H1 (cell line): ENCODE measurements at regions not wholly inside any gene's neighbourhood (a gene's known extent, or its start where the extent isn't known, plus 50 kb on each side); places are given as distances from the start of the nearest gene placed in this dataset.

Experiments
- CTCF ChIA-PET: fragments of 300-600 bp; sonication (Branson Sonifier 250); formaldehyde crosslinking; loops from one replicate; lab custom pipeline; 2021; ENCODE audit not compliant: partially characterized antibody; lab: Charles Lee
- POLR2A ChIA-PET: fragments of 300-600 bp; sonication (Branson Sonifier 250); formaldehyde crosslinking; loops from one replicate; lab custom pipeline; 2021; ENCODE audit warnings: inconsistent platforms; ENCODE audit not compliant: partially characterized antibody; lab: Charles Lee
- DNase-seq, 2 experiments: peaks; one replicate each; pipeline versions ENCODE4 v3.0.0 to v3.0.0-alpha.2; 2010 to 2022; ENCODE audit warnings: low spot score in 2 of 2, low read depth in 1 of 2, mixed read lengths in 1 of 2
- FAIRE-seq: peaks from 2 replicates; lab custom pipeline; 2011; peaks lifted over from hg19 to GRCh38; lab: Jason Lieb, UNC
- H2AFZ ChIP-seq: 2 replicates; pipeline ENCODE4 v1.8.1; 2012; ENCODE audit warnings: low read length, inconsistent platforms
- H2AK5ac ChIP-seq: 2 replicates; pipeline ENCODE4 v1.6.1; 2013; ENCODE audit warnings: low read depth, low read length
- H2BK120ac ChIP-seq: replicated peaks from 2 replicates; pipeline ENCODE3; 2013; ENCODE audit warnings: low read depth, low read length, inconsistent platforms
- H2BK12ac ChIP-seq: 2 replicates; pipeline ENCODE4 v1.6.1; 2013; ENCODE audit warnings: low read depth, low read length
- H2BK15ac ChIP-seq: 2 replicates; pipeline ENCODE4 v1.6.1; 2013; ENCODE audit warnings: low read length
- H2BK20ac ChIP-seq: 2 replicates; pipeline ENCODE4 v1.6.1; 2013; ENCODE audit warnings: low read length
- H2BK5ac ChIP-seq: 2 replicates; pipeline ENCODE4 v1.6.1; 2013; ENCODE audit warnings: low read depth, low read length
- H3K14ac ChIP-seq: 2 replicates; pipeline ENCODE4 v1.6.1; 2013; ENCODE audit warnings: inconsistent platforms; ENCODE audit not compliant: insufficient read length
- H3K18ac ChIP-seq: 2 replicates; pipeline ENCODE4 v1.6.1; 2013; ENCODE audit warnings: low read length; ENCODE audit errors: extremely low read depth
- H3K23ac ChIP-seq: 2 replicates; pipeline ENCODE4 v1.6.1; 2013; ENCODE audit warnings: inconsistent platforms; ENCODE audit not compliant: insufficient read length
- H3K23me2 ChIP-seq: 2 replicates; pipeline ENCODE4 v1.6.1; 2013; ENCODE audit warnings: low read depth, low read length
- H3K27ac ChIP-seq: 2 replicates; pipeline ENCODE4 v1.6.1; 2011; ENCODE audit warnings: low read depth, low read length, inconsistent platforms
- H3K27me3 ChIP-seq, 4 experiments: replicated peaks in 1 of 4; 1 replicate in 1 of 4; 2 replicates in 3 of 4; pipeline versions ENCODE4 v1.6.1 to v1.8.1; 2011 to 2013; ENCODE audit warnings: low read length in 3 of 4, mild to moderate bottlenecking in 3 of 4, inconsistent platforms in 2 of 4, mixed read lengths in 2 of 4, moderate library complexity in 1 of 4; ENCODE audit not compliant: control insufficient read depth in 3 of 4, insufficient read depth in 3 of 4; ENCODE audit errors: extremely low read depth in 1 of 4
- H3K36me3 ChIP-seq, 4 experiments: 2 replicates each; pipeline versions ENCODE4 v1.6.1 to v1.8.1; 2011 to 2013; ENCODE audit warnings: mild to moderate bottlenecking in 4 of 4, low read length in 3 of 4, moderate library complexity in 2 of 4, control low read depth in 1 of 4, inconsistent platforms in 1 of 4; ENCODE audit not compliant: insufficient read depth in 4 of 4, control insufficient read depth in 2 of 4
- H3K4ac ChIP-seq: replicated peaks from 2 replicates; pipeline ENCODE3; 2013; ENCODE audit warnings: low read length, low read depth, mixed read lengths, inconsistent platforms; ENCODE audit not compliant: insufficient read length
- H3K4me1 ChIP-seq, 4 experiments: replicated peaks in 1 of 4; 1 replicate in 1 of 4; 2 replicates in 3 of 4; pipeline versions ENCODE4 v1.6.1 to v1.8.1; 2011 to 2013; ENCODE audit warnings: low read length in 3 of 4, inconsistent platforms in 2 of 4, mixed read lengths in 1 of 4; ENCODE audit not compliant: insufficient read depth in 4 of 4, control insufficient read depth in 3 of 4
- H3K4me2 ChIP-seq, 2 experiments: 2 replicates each; pipeline versions ENCODE4 v1.6.1 to v1.8.1; 2011 to 2013; ENCODE audit warnings: low read depth in 2 of 2, low read length in 2 of 2, control low read depth in 1 of 2, inconsistent platforms in 1 of 2, mild to moderate bottlenecking in 1 of 2; ENCODE audit not compliant: insufficient read depth in 1 of 2
- H3K4me3 ChIP-seq, 4 experiments: fragments of 200-600, 300-600 bp in 1 of 4; sonication (generic), shearing (Covaris generic), sonication (Bioruptor Twin) in 1 of 4; 2 replicates each; pipeline versions ENCODE4 v1.5.1 to v1.8.1; 2011 to 2016; ENCODE audit warnings: low read length in 4 of 4, low read depth in 3 of 4, control low read depth in 2 of 4, inconsistent platforms in 2 of 4, mild to moderate bottlenecking in 2 of 4, mixed read lengths in 1 of 4, moderate library complexity in 1 of 4; ENCODE audit not compliant: insufficient read depth in 2 of 4; ENCODE audit errors: extremely low read depth in 1 of 4
- H3K56ac ChIP-seq: replicated peaks from 2 replicates; pipeline ENCODE3; 2013; ENCODE audit warnings: low read depth, mild to moderate bottlenecking, mixed read lengths, low read length, inconsistent platforms; ENCODE audit not compliant: insufficient read length
- H3K79me1 ChIP-seq: 2 replicates; pipeline ENCODE4 v1.6.1; 2013; ENCODE audit warnings: low read depth, low read length, control low read depth
- H3K79me2 ChIP-seq, 2 experiments: 2 replicates each; pipeline versions ENCODE4 v1.6.1 to v1.8.1; 2012 to 2013; ENCODE audit warnings: low read length in 2 of 2, mild to moderate bottlenecking in 2 of 2, inconsistent platforms in 1 of 2; ENCODE audit not compliant: insufficient read depth in 2 of 2, control insufficient read depth in 1 of 2
- H3K9ac ChIP-seq, 4 experiments: replicated peaks in 1 of 4; 1 replicate in 1 of 4; 2 replicates in 3 of 4; pipeline versions ENCODE4 v1.6.1 to v1.8.1; 2011 to 2013; ENCODE audit warnings: low read depth in 3 of 4, low read length in 3 of 4, control low read depth in 2 of 4, mild to moderate bottlenecking in 2 of 4, moderate library complexity in 2 of 4, inconsistent platforms in 1 of 4; ENCODE audit errors: extremely low read depth in 1 of 4
- H3K9me3 ChIP-seq, 2 experiments: 2 replicates each; pipeline versions ENCODE4 v1.6.1 to v1.8.1; 2012 to 2013; ENCODE audit warnings: mild to moderate bottlenecking in 2 of 2, moderate library complexity in 2 of 2, control low read depth in 1 of 2, inconsistent platforms in 1 of 2, low read depth in 1 of 2, low read length in 1 of 2, mixed read lengths in 1 of 2; ENCODE audit not compliant: insufficient read depth in 2 of 2
- H4K20me1 ChIP-seq, 2 experiments: replicated peaks in 1 of 2; 2 replicates each; pipeline versions ENCODE3 to v1.8.1; 2011 to 2013; ENCODE audit warnings: inconsistent platforms in 2 of 2, low read length in 2 of 2, mild to moderate bottlenecking in 1 of 2; ENCODE audit not compliant: insufficient read depth in 2 of 2, control insufficient read depth in 1 of 2
- H4K5ac ChIP-seq: 2 replicates; pipeline ENCODE4 v1.6.1; 2013; ENCODE audit warnings: low read length, low read depth, mixed read lengths, inconsistent platforms; ENCODE audit not compliant: insufficient read length
- H4K8ac ChIP-seq: 2 replicates; pipeline ENCODE4 v1.8.0; 2013; ENCODE audit warnings: mild to moderate bottlenecking, moderate library complexity, low read length, inconsistent platforms; ENCODE audit not compliant: insufficient read depth; ENCODE audit errors: extremely low read depth
- H4K91ac ChIP-seq: replicated peaks from 2 replicates; pipeline ENCODE3; 2013; ENCODE audit warnings: low read length, mixed read lengths, inconsistent platforms; ENCODE audit not compliant: insufficient read length
- EZH2 ChIP-seq: fragments of 200-600 bp; sonication (generic); IDR thresholded peaks from 2 replicates; pipeline ENCODE4 v1.7.1; 2012; ENCODE audit warnings: low read depth, mild to moderate bottlenecking, moderate library complexity, low read length, inconsistent platforms; ENCODE audit not compliant: severe bottlenecking
- RAD21 ChIP-seq, 2 experiments: IDR thresholded peaks in 1 of 2; conservative IDR thresholded peaks in 1 of 2; 2 replicates each; pipeline ENCODE4 v1.6.1; 2011; ENCODE audit warnings: low read depth in 2 of 2, low read length in 2 of 2, improper control_type of control experiment in 1 of 2, inconsistent platforms in 1 of 2, mild to moderate bottlenecking in 1 of 2, moderate library complexity in 1 of 2
- RNF2 ChIP-seq: fragments of 200-900, 300-1000 bp; sonication (generic); IDR thresholded peaks from 2 replicates; pipeline ENCODE4 v1.7.1; 2016; ENCODE audit warnings: borderline replicate concordance, low read depth, mild to moderate bottlenecking, antibody characterized with exemption, low read length; ENCODE audit not compliant: poor library complexity, severe bottlenecking; ENCODE audit errors: missing control alignments
- SAP30 ChIP-seq: fragments of 300-600 bp; sonication (generic); IDR thresholded peaks from 2 replicates; pipeline ENCODE4 v1.7.1; 2012; ENCODE audit warnings: low read length, moderate library complexity, mild to moderate bottlenecking, inconsistent platforms; ENCODE audit not compliant: insufficient read depth, insufficient replicate concordance
- TAF7 ChIP-seq: optimal IDR thresholded peaks from 2 replicates; pipeline ENCODE3; 2011; ENCODE audit warnings: low read depth, mild to moderate bottlenecking, inconsistent platforms, low read length, moderate library complexity, borderline replicate concordance
- WGBS, 2 experiments: shearing (Covaris generic) in 1 of 2; methylation state at CpG; one replicate each; pipeline versions ENCODE4 v1.1.6 to v1.1.7; 2013 to 2015; ENCODE audit warnings: low lambda C conversion rate in 2 of 2, mixed read lengths in 2 of 2, inconsistent platforms in 1 of 2, low coverage in 1 of 2, missing lambda C conversion rate in 1 of 2; ENCODE audit not compliant: insufficient replicate concordance in 2 of 2, insufficient coverage in 1 of 2, insufficient read length in 1 of 2; ENCODE audit errors: extremely low coverage in 1 of 2, missing lambda C conversion rate in 1 of 2; 5-methylcytosine and 5-hydroxymethylcytosine counted together

DNA sequence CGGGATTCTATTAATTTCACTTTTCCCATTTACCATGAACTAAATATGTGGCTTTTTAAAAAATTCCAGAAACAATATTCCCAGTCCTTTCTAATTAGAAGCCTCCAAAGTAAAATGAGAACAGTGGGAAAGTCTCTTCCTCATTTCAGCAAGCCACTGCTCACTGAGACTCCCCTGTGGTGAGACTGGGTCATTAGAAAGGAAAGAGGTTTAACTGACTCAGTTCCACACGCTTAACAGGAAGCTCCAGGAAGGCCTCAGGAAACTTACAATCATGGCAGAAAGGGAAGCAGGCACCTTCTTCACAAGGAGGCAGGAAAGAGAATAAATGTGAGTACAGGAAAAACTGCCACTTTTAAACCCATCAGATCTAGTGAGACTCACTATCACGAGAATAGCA, 258.9 kb upstream of the CHAC2 start:
- Histone ChIP-seq H2AFZ (no peak overlapping the region), H3K79me1 (no peaks in the 10 kb centered on the region), H3K4me3 (no peak overlapping the region), H4K20me1 (no peaks in the 10 kb centered on the region), H2BK20ac (no peak overlapping the region), H3K27ac (no peak overlapping the region), H3K4ac (no peak overlapping the region), H3K23me2 (no peaks in the 10 kb centered on the region), H4K8ac (no peak overlapping the region), H3K4me2 (no peak overlapping the region), H2BK5ac (no peak overlapping the region), H3K4me1 (peaks cover 0 to 9% (median 4%) of the 10 kb centered on the region in 4 experiments; a peak in 2 of 7 replicates), H3K27me3 (peaks cover 0 to 1% (median 0%) of the 10 kb centered on the region in 4 experiments; a peak in 1 of 7 replicates), H3K36me3 (no peaks in the 10 kb centered on the region), H3K23ac (no peak overlapping the region), H2BK15ac (no peak overlapping the region), H2BK12ac (no peak overlapping the region), H3K18ac (no peak overlapping the region), H2BK120ac (no peak overlapping the region), H4K91ac (no peak overlapping the region), H3K56ac (no peak overlapping the region), H3K9ac (no peak overlapping the region), H3K9me3 (peaks cover 0 to 4% of the 10 kb centered on the region in 2 experiments; a peak in 1 of 4 replicates), H3K79me2 (no peaks in the 10 kb centered on the region), H3K14ac (no peak overlapping the region), H4K5ac (no peak overlapping the region), H2AK5ac (no peak overlapping the region)
- CTCF ChIA-PET = interaction anchor here (0.8 to 1.3 kb wide), 2 partner anchors 9 to 47 kb away, joined by 3 to 4 read pairs; no protein-coding TSS in a partner anchor
- WGBS, 2 experiments = 89% methylated on average over 3 of the region's 3 CpGs; no CpG with 5 or more reads in 1 of the 2 experiments
- POLR2A ChIA-PET = no interaction called here
- FAIRE-seq (no peak), DNase-seq (no peak)
- TF ChIP-seq SAP30 (no peak), EZH2 (no peak), TAF7 (no peak), RAD21 (IDR thresholded peaks at IDR 0.05 in 1 of 2, conservative IDR thresholded peaks at IDR 0.05 in 1 of 2; ENCODE audit: low read depth in 2 of 2, low read length in 2 of 2) (peak in 1 of 2 experiments; percentile 24; a peak in 1 of 4 replicates), RNF2 (no peak)
